ENCODE measurements at regions not wholly inside any gene's neighbourhood (a gene's known extent, or its start where the extent isn't known, plus 50 kb on each side); places are given as distances from the start of the nearest gene placed in this dataset.

DNA sequence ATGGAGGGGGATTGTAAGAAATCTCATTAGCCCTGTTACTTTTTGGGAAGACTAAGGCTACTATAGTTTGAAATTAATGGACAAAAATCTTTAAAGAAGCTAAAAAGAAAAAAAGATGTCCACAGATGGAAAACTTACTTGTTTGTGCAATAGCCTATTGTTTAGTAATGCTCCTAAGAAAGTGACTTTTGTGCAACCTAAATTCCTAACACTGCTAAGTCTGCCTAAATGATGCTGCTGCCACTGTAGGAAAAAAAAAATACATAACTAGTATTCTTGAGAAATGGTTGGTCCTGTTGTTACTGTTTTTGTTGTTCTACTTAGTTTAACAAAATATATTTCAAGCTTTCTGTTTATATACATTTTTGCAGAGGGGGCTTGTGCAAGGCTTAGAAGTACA is 108.2 kb upstream of the NR3C1 start:
- TF ChIP-seq, protein P1, sequence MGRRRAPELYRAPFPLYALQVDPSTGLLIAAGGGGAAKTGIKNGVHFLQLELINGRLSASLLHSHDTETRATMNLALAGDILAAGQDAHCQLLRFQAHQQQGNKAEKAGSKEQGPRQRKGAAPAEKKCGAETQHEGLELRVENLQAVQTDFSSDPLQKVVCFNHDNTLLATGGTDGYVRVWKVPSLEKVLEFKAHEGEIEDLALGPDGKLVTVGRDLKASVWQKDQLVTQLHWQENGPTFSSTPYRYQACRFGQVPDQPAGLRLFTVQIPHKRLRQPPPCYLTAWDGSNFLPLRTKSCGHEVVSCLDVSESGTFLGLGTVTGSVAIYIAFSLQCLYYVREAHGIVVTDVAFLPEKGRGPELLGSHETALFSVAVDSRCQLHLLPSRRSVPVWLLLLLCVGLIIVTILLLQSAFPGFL (CRISPR knock-in tag; IDR thresholded peaks at IDR 0.05) = no peak
- TF ChIP-seq, protein P2, sequence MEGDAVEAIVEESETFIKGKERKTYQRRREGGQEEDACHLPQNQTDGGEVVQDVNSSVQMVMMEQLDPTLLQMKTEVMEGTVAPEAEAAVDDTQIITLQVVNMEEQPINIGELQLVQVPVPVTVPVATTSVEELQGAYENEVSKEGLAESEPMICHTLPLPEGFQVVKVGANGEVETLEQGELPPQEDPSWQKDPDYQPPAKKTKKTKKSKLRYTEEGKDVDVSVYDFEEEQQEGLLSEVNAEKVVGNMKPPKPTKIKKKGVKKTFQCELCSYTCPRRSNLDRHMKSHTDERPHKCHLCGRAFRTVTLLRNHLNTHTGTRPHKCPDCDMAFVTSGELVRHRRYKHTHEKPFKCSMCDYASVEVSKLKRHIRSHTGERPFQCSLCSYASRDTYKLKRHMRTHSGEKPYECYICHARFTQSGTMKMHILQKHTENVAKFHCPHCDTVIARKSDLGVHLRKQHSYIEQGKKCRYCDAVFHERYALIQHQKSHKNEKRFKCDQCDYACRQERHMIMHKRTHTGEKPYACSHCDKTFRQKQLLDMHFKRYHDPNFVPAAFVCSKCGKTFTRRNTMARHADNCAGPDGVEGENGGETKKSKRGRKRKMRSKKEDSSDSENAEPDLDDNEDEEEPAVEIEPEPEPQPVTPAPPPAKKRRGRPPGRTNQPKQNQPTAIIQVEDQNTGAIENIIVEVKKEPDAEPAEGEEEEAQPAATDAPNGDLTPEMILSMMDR (IDR thresholded peaks at IDR 0.05 in 2 of 3, conservative IDR thresholded peaks at IDR 0.05 in 1 of 3; ENCODE audit: insufficient read depth in 2 of 3, low read depth in 1 of 3, low read length in 3 of 3) = no peak
- TF ChIP-seq, protein P3, sequence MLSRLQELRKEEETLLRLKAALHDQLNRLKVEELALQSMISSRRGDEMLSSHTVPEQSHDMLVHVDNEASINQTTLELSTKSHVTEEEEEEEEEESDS (CRISPR knock-in tag; IDR thresholded peaks at IDR 0.05) = no peak
- TF ChIP-seq YY1 (IDR thresholded peaks at IDR 0.05; ENCODE audit: borderline replicate concordance in 1 of 3, control insufficient read depth in 1 of 3, extremely low read depth in 1 of 3, insufficient read depth in 3 of 3, insufficient read length in 1 of 3, insufficient replicate concordance in 2 of 3, low read depth in 1 of 3, low read length in 2 of 3) = no peak
- no peak for TF ChIP-seq SMAD3 (CRISPR knock-in tag; conservative IDR thresholded peaks at IDR 0.05)
- TF ChIP-seq SMARCE1 (IDR thresholded peaks at IDR 0.05) = no peak
- no peak for TF ChIP-seq ZNF589 (CRISPR knock-in tag; IDR thresholded peaks at IDR 0.05; ENCODE audit: low read depth)
- TF ChIP-seq IRF2 (CRISPR knock-in tag; IDR thresholded peaks at IDR 0.05) = no peak
- TF ChIP-seq TBP (optimal IDR thresholded peaks at IDR 0.05; ENCODE audit: low read depth, low read length) = no peak
- TF ChIP-seq, protein P4, sequence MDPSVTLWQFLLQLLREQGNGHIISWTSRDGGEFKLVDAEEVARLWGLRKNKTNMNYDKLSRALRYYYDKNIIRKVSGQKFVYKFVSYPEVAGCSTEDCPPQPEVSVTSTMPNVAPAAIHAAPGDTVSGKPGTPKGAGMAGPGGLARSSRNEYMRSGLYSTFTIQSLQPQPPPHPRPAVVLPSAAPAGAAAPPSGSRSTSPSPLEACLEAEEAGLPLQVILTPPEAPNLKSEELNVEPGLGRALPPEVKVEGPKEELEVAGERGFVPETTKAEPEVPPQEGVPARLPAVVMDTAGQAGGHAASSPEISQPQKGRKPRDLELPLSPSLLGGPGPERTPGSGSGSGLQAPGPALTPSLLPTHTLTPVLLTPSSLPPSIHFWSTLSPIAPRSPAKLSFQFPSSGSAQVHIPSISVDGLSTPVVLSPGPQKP (CRISPR knock-in tag; IDR thresholded peaks at IDR 0.05) = no peak
- TF ChIP-seq TBL1XR1 (IDR thresholded peaks at IDR 0.05; ENCODE audit: low read length in 2 of 2) = no peak
- TF ChIP-seq EZH2 (IDR thresholded peaks at IDR 0.05; ENCODE audit: borderline replicate concordance, low read depth, low read length) = no peak
- TF ChIP-seq ATF1 (CRISPR knock-in tag; IDR thresholded peaks at IDR 0.05) = no peak
- TF ChIP-seq ATF1 (tag; IDR thresholded peaks at IDR 0.05) = no peak
- no peak for TF ChIP-seq DMBX1 (CRISPR knock-in tag; IDR thresholded peaks at IDR 0.05; ENCODE audit: borderline replicate concordance)

All from K562 (cell line).